Prostate gland (tissue), 2 donors: ENCODE measurements at regions not wholly inside any gene's neighbourhood (a gene's known extent, or its start where the extent isn't known, plus 50 kb on each side); places are given as distances from the start of the nearest gene placed in this dataset.

Source experiments
- CTCF ChIP-seq, 4 experiments: fragments of 200-600 bp in 2 of 4; fragments of 450-650 bp in 2 of 4; sonication (generic) in 2 of 4; IDR thresholded peaks; 1 replicate in 3 of 4; 2 replicates in 1 of 4; pipeline ENCODE4 v1.5.1; 2016 to 2019; ENCODE audit warnings: antibody characterized with exemption in 4 of 4, mild to moderate bottlenecking in 2 of 4, moderate library complexity in 2 of 4
- POLR2A ChIP-seq: fragments of 450-650 bp; IDR thresholded peaks from one replicate; pipeline ENCODE4 v1.6.1; 2016; ENCODE audit warnings: antibody characterized with exemption, mild to moderate bottlenecking
- POLR2AphosphoS5 ChIP-seq: sonication (generic); formaldehyde crosslinking; IDR thresholded peaks from one replicate; pipeline ENCODE4 v1.6.1; 2017; ENCODE audit warnings: antibody characterized with exemption

- TF ChIP-seq CTCF (IDR thresholded peaks at IDR 0.05) (no peak), POLR2A (no peak), POLR2AphosphoS5 (no peak)
Measured at GRCh38 chr6:103455275-103455674, 1404.4 kb downstream of the HACE1 start.
